ENCODE measurements at regions not wholly inside any gene's neighbourhood (a gene's known extent, or its start where the extent isn't known, plus 50 kb on each side); places are given as distances from the start of the nearest gene placed in this dataset.

- intact Hi-C loops (cut with micrococcal nuclease; ENCODE audit: unreplicated experiment) = no loop called here
- CTCF ChIA-PET = interaction anchor here (1.5 kb wide), 1 partner anchor 22 kb away, joined by 9 read pairs; no protein-coding TSS in a partner anchor
- no peak for TF ChIP-seq CTCF (IDR thresholded peaks at IDR 0.05; ENCODE audit: unreplicated experiment)
- H3K36me3 Mint-ChIP-seq (ENCODE audit: insufficient read depth, unreplicated experiment) = peaks cover 13% of the 10 kb centered on the region
- no peaks in the 10 kb centered on the region for H3K27me3 Mint-ChIP-seq (ENCODE audit: unreplicated experiment)
- H3K4me3 Mint-ChIP-seq (ENCODE audit: low read depth, unreplicated experiment) = no peak overlapping the region
- no TSS peak for BruUV-seq (replicated peaks)
- H3K27ac Mint-ChIP-seq (ENCODE audit: unreplicated experiment) = no peak overlapping the region
- H3K9me3 Mint-ChIP-seq (ENCODE audit: low read depth, unreplicated experiment) = no peaks in the 10 kb centered on the region
- DNase-seq = no peak
- peaks cover 55% of the 10 kb centered on the region for H3K4me1 Mint-ChIP-seq (ENCODE audit: low read depth, unreplicated experiment)
These were observed 90.4 kb downstream of the CEBPB start for GRCh38 chr20:50280851-50281655.

GRCh38 chr20:50281831-50282591 is 91.4 kb downstream of the CEBPB start:
- Mint-ChIP-seq H3K9me3 (ENCODE audit: low read depth, unreplicated experiment) (no peaks in the 10 kb centered on the region), H3K27ac (ENCODE audit: unreplicated experiment) (no peak overlapping the region), H3K4me3 (ENCODE audit: low read depth, unreplicated experiment) (no peak overlapping the region), H3K36me3 (ENCODE audit: insufficient read depth, unreplicated experiment) (peaks cover 13% of the 10 kb centered on the region), H3K27me3 (ENCODE audit: unreplicated experiment) (no peaks in the 10 kb centered on the region), H3K4me1 (ENCODE audit: low read depth, unreplicated experiment) (peaks cover 59% of the 10 kb centered on the region)
- CTCF ChIA-PET = interaction anchor here (0.6 to 1.5 kb wide), 2 partner anchors 21 to 169 kb away, joined by 6 to 9 read pairs; partner anchors contain the start of gene UBE2V1
- intact Hi-C loops (cut with micrococcal nuclease; ENCODE audit: unreplicated experiment) = no loop called here
- peak; percentile 35 for TF ChIP-seq CTCF (IDR thresholded peaks at IDR 0.05; ENCODE audit: unreplicated experiment)
- no peak for DNase-seq
- no TSS peak for BruUV-seq (replicated peaks)

GRCh38 chr20:50282592-50283241 is 92.1 kb downstream of the CEBPB start:
- intact Hi-C loops (cut with micrococcal nuclease; ENCODE audit: unreplicated experiment) = no loop called here

More at GRCh38 chr20:50282592-50283241, 92.1 kb downstream of the CEBPB start:
- H3K4me1 Mint-ChIP-seq (ENCODE audit: low read depth, unreplicated experiment) = peaks cover 54% of the 10 kb centered on the region
- no peaks in the 10 kb centered on the region for H3K9me3 Mint-ChIP-seq (ENCODE audit: low read depth, unreplicated experiment)
- no peak for TF ChIP-seq CTCF (IDR thresholded peaks at IDR 0.05; ENCODE audit: unreplicated experiment)
- no TSS peak for BruUV-seq (replicated peaks)
- DNase-seq = no peak
- no peak overlapping the region for H3K4me3 Mint-ChIP-seq (ENCODE audit: low read depth, unreplicated experiment)
- CTCF ChIA-PET = interaction anchor here (0.6 to 1.1 kb wide), 2 partner anchors 46 to 169 kb away, joined by 3 to 6 read pairs; partner anchors contain the start of gene UBE2V1
- no peaks in the 10 kb centered on the region for H3K27me3 Mint-ChIP-seq (ENCODE audit: unreplicated experiment)
- H3K27ac Mint-ChIP-seq (ENCODE audit: unreplicated experiment) = peak overlapping the region; percentile 3
- peaks cover 13% of the 10 kb centered on the region for H3K36me3 Mint-ChIP-seq (ENCODE audit: insufficient read depth, unreplicated experiment)
